GM18868 (cell line): ENCODE measurements at regions not wholly inside any gene's neighbourhood (a gene's known extent, or its start where the extent isn't known, plus 50 kb on each side); places are given as distances from the start of the nearest gene placed in this dataset.

Source experiments
- ATAC-seq: cut with Tn5 transposase; IDR thresholded peaks from one replicate; pipeline ENCODE4 v1.9.1; 2021; ENCODE audit warnings: mild to moderate bottlenecking, moderate library complexity; ENCODE audit not compliant: unreplicated experiment

- no peak for ATAC-seq
These were observed 84.4 kb downstream of the NR2F2 start for GRCh38 chr15:96414875-96415274.

- ATAC-seq, result no peak
These were observed 85.2 kb downstream of the NR2F2 start for GRCh38 chr15:96415513-96416217.

DNA sequence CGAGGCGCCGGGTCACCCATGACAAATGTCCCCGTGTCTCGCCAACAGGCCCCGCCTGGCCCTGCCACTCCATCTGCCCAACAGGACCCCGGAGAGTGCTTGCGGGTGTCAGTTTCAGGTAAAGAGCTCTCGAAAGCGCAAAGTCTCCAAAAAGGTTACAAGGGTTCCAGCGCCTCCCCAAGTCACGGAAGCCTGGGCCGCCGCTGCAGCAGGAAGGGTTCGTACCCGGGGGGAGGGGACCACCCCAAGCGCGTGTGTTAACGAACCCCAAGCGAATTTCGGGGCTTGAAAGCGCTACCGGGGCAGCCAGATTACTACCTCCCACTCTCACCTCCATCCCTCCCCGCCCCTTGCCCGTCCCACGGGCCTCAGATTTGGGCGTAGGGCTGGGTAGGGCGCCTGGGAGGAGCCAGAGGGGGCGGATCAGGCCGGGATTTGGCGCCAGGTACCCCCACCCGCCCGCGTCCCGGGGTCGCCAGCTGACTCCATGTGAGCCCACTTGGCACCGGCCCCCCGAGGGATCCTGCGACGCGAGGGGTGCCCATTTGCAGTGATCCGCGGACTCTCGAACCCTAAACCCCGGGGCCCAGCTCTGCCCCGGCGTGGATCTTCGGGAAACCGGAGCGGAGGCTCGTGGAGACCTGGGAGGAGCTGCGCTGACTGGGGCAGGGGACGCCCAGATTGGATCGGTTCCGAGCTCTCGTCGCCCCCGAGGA is 85.9 kb downstream of the NR2F2 start:
- no peak for ATAC-seq

DNA sequence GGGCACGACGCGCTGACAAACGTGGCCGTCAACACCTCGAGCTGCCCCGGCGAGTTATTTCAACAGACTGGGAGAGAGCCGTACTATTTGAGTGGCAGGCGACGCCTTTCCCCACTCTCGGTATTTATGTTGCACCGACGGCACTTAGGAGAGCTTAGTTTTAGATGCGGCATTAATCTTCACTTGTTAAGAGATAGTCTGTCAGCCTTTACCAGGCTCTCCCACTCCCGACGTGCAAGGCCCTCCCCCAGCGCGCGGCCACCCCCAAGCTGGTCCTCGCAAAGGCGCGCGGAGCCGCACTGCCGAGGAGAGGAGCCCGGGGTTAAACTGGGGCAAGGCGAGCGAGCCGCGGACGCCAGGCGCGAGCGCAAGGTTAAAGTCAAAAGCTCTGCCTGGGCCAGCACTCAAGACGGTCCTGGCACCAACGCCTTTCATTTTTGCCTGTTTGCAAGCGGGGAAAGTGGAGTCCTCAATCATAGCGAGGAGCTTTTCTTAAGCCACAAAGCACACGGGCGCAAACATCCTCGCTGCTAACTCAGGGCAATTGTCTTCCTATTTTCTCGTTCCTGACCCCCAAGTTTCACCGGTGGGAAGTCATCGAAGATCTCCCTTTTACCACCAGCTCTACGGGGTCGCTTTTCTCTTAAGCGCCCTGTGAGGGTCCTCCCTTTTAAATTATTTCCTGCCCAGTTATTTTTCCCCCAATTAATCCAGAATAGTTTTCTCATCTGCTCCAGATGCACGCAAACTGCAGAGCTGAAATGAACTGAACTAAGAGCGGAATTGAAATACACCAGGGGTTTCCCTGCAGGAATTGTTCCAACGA is 86.6 kb downstream of the NR2F2 start:
- no peak for ATAC-seq

DNA sequence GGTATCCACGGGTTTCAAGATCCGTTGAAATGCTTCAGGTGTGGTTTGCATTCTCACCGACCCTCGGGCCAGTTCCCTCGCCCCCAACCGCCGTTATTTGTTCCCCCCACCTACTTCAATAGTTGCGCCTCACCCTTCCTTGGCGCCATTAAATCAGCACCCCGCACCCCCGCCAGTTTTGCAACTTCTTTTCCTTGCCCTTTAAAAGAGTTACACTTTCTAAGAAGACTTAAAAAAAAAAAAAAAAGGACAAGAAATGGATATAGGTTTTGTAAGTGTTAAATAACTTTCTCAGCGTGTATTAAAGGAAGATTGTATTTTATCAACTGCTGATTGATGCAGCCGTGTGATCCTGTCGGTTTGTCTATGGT is 87.2 kb downstream of the NR2F2 start:
- ATAC-seq, result no peak

DNA sequence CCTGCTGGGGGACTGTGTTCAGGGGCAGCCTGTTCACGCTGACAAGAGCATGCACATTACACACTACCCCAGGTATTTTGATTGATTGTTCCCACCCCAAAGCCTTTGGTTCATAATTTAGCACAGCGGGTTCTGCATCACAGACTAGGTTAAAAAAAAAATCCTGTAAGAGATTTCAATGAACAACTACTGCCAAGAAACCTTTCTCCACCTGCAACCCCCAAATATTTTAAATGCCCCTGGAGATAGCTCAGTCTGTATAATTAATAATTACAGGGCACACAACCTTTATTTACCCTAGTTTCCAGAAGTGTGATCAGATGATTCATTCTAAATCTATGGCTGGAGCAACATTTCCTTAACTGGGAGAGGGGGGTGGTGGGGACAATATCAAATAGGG is 87.6 kb downstream of the NR2F2 start:
- no peak for ATAC-seq

DNA sequence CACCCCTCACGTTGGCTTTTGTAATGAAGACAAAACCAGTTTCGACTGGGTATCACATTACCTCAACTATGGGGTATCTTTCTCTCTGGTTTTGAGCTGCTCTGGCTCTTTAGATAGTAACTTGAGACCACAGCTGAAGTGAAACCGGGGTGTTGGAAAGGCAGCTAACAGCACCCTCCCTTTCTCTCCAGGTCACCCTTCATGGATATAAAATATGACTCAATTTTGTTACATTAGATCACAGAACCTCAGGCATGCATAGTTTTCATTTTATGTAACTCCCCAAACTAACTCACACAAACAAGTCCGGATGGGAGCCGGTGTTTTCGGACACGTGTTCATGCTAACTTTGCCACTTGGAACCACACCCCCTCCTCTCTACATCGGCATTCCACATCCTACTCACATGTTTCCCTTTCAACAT is 90.7 kb downstream of the NR2F2 start:
- peak; percentile 76 for ATAC-seq

GRCh38 chr15:96422125-96422524 is 91.6 kb downstream of the NR2F2 start:
- no peak for ATAC-seq

- no peak for ATAC-seq
These were observed 94.2 kb downstream of the NR2F2 start for GRCh38 chr15:96424674-96425073.

DNA sequence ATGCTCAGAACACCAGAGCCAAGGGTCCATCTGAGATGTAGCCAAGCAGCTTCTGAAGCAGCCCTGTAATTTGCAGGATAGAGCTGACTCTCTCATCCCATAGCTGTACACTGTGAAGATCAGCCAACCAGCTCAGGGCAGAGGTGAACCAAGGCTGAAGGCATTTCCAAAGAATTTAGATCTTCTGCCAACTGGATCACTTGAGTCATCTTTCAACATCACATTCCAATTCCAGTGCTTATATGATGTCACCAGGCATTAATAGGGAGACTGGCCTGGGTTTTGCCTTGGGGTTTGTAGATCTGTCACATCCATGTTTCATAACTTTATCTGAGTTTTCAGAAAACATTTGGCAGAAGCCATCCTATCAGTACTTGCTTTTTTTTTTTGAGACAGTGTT is 98.2 kb downstream of the NR2F2 start:
- ATAC-seq, result no peak

- ATAC-seq, result no peak
These were observed 101.3 kb downstream of the NR2F2 start for GRCh38 chr15:96431786-96432185.

DNA sequence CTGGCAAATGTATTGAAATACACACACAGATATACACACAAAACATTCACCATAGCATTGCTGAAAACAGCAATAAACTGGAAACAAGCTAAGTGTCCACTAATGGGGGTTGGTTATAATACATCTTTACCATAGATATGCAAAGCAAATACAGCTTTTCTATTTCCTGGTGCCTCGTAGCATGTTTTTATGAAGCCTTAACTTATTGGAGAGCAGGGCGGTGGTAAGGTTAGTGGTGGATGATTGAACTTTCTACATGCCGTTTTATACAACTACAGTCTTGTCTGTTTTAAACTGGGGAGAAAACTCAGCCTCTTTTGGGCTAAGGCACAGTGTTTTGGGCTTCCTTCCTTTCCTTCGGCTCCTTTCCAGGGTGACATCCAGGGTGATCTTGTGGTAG is 104.5 kb downstream of the NR2F2 start:
- no peak for ATAC-seq

- ATAC-seq, result no peak
These were observed 105.3 kb downstream of the NR2F2 start for GRCh38 chr15:96435841-96436240.

GRCh38 chr15:96440978-96441377 is 110.5 kb downstream of the NR2F2 start:
- no peak for ATAC-seq

GRCh38 chr15:96442076-96442475 is 111.6 kb downstream of the NR2F2 start:
- no peak for ATAC-seq

GRCh38 chr15:96444865-96445264 is 114.4 kb downstream of the NR2F2 start:
- no peak for ATAC-seq

GRCh38 chr15:96448923-96449322 is 118.4 kb downstream of the NR2F2 start:
- no peak for ATAC-seq

GRCh38 chr15:96457841-96458240 is 127.3 kb downstream of the NR2F2 start:
- ATAC-seq, result no peak

DNA sequence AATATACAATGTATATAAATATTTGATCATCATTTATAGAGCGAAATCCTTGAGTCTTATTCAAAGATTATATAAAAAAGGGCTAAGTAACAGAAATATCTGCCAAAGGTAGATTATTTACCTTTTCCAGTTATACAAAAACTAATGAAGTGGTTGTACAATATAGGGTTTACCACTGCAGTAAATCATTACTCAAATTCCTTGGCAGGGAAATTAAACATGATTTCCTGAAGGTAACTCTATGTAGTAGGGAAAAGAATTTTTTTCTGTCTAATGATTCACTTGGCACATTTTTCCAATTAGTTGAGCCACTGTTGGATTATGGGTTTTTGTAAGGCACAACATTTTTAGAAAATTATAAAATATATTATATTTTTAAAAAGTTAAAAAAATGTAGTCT is 129.6 kb downstream of the NR2F2 start:
- ATAC-seq, result no peak

GRCh38 chr15:96462768-96463750 is 132.6 kb downstream of the NR2F2 start:
- ATAC-seq, result no peak
